Thyroid gland (tissue), 4 donors: ENCODE measurements at regions not wholly inside any gene's neighbourhood (a gene's known extent, or its start where the extent isn't known, plus 50 kb on each side); places are given as distances from the start of the nearest gene placed in this dataset.

Experiments
- DNase-seq, 2 donors: peaks; one replicate each; pipeline ENCODE4 v3.0.0-alpha.2; 2019
- H3K27ac ChIP-seq, 3 donors: fragments of 200-600 bp; sonication (generic); 1 replicate in 2 of 3; 2 replicates in 1 of 3; pipeline ENCODE4 v1.5.1; 2016 to 2019; ENCODE audit warnings: mild to moderate bottlenecking in 1 of 3, moderate library complexity in 1 of 3
- H3K27me3 ChIP-seq: fragments of 200-600 bp; sonication (generic); one replicate; pipeline ENCODE4 v1.5.1; 2019
- H3K36me3 ChIP-seq, 2 donors: fragments of 200-600 bp; sonication (generic); one replicate each; pipeline ENCODE4 v1.5.1; 2016 to 2019
- H3K4me1 ChIP-seq, 2 donors: fragments of 200-600 bp; sonication (generic); one replicate each; pipeline ENCODE4 v1.5.1; 2017 to 2019
- H3K4me3 ChIP-seq, 3 donors: fragments of 200-600 bp; sonication (generic); replicated peaks in 1 of 3; 1 replicate in 2 of 3; 2 replicates in 1 of 3; pipeline ENCODE4 v1.5.1; 2016; ENCODE audit warnings: mild to moderate bottlenecking in 1 of 3
- H3K9me3 ChIP-seq: fragments of 200-600 bp; sonication (generic); one replicate; pipeline ENCODE4 v1.5.1; 2017
- CTCF ChIP-seq, 6 experiments: fragments of 200-600 bp in 3 of 6; fragments of 450-650 bp in 3 of 6; sonication (generic) in 3 of 6; IDR thresholded peaks; one replicate each; pipeline ENCODE4 v1.5.1; 2016 to 2019; ENCODE audit warnings: antibody characterized with exemption in 6 of 6, mild to moderate bottlenecking in 2 of 6, inconsistent platforms in 1 of 6, moderate library complexity in 1 of 6
- POLR2A ChIP-seq, 2 donors: fragments of 450-650 bp; IDR thresholded peaks; one replicate each; pipeline ENCODE4 v1.6.1; 2017; ENCODE audit warnings: antibody characterized with exemption in 2 of 2, mild to moderate bottlenecking in 2 of 2, moderate library complexity in 1 of 2
- WGBS, 2 donors: methylation state at CpG; one replicate each; pipeline ENCODE4 v1.1.5; 2017; 5-methylcytosine and 5-hydroxymethylcytosine counted together
- intact Hi-C: fragments of 100-400 bp; cut with DNase I; formaldehyde crosslinking; loops from one replicate; pipeline ENCODE4 v1.15.1; 2023

DNA sequence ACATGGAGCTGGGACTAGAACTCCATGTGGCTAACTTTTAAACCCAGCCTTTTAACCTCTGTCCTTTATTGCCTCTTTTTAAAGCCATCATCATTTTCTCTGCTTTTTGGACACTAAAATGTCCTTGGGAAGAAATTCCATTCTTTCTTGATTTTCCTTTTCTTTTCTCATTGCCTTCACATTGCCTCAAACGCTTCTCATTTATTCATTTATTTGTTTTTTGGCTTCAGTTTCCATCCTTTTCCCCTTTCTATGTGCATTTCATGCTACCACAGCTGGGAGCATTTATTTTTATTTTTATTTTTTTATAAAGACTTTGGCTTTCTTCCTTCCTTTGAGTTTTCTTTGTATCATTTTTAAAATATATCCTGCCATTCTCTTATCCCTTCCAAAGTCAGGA is 212.2 kb downstream of the DACT1 start:
- no peak for DNase-seq
- intact Hi-C loops = no loop called here
- Histone ChIP-seq H3K4me1 (no peaks in the 10 kb centered on the region), H3K27ac (no peak overlapping the region), H3K27me3 (no peaks in the 10 kb centered on the region), H3K9me3 (no peaks in the 10 kb centered on the region), H3K4me3 (no peak overlapping the region), H3K36me3 (no peaks in the 10 kb centered on the region)
- no peak for TF ChIP-seq CTCF (IDR thresholded peaks at IDR 0.05)
- TF ChIP-seq POLR2A (IDR thresholded peaks at IDR 0.05) = no peak
- 79 to 84% methylated on average over 1 of the region's 1 CpG for WGBS, 2 donors

DNA sequence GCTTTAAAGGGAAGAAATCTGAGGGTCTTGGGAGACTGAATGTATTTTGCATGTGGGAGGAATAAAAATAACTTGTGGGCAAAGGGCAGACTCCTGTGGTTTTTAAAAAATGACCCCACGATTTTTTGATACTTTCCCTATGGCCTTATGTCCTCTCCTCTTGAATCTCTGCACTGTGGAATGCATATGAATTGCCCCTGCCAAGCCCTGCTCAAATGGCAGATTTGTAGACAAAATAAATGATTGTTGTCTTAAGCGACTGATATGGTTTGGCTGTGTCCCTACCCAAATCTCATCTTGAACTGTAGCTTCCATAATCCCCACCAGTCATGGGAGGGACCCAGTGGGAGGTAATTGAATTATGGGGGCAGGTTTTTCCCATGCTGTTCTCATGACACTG is 223.8 kb downstream of the DACT1 start:
- Histone ChIP-seq H3K36me3 (no peaks in the 10 kb centered on the region), H3K4me3 (no peak overlapping the region), H3K27ac (no peak overlapping the region), H3K27me3 (no peaks in the 10 kb centered on the region), H3K9me3 (no peaks in the 10 kb centered on the region), H3K4me1 (no peaks in the 10 kb centered on the region)
- WGBS, 2 donors = 62 to 79% methylated on average over 2 of the region's 2 CpGs
- no peak for DNase-seq
- no peak for TF ChIP-seq POLR2A (IDR thresholded peaks at IDR 0.05)
- TF ChIP-seq CTCF (IDR thresholded peaks at IDR 0.05) = no peak
- intact Hi-C loops = no loop called here

- Histone ChIP-seq H3K9me3 (no peaks in the 10 kb centered on the region), H3K4me3 (no peak overlapping the region), H3K27me3 (no peaks in the 10 kb centered on the region), H3K27ac (no peak overlapping the region), H3K4me1 (no peaks in the 10 kb centered on the region), H3K36me3 (no peaks in the 10 kb centered on the region)
- 84 to 94% methylated on average over 2 of the region's 2 CpGs for WGBS, 2 donors
- intact Hi-C loops = no loop called here
- TF ChIP-seq POLR2A (IDR thresholded peaks at IDR 0.05) (no peak), CTCF (IDR thresholded peaks at IDR 0.05) (no peak)
- no peak for DNase-seq
Observed at GRCh38 chr14:58862416-58863160, 224.8 kb downstream of the DACT1 start.

GRCh38 chr14:58863661-58864345 is 226.0 kb downstream of the DACT1 start:
- TF ChIP-seq POLR2A (IDR thresholded peaks at IDR 0.05) (no peak), CTCF (IDR thresholded peaks at IDR 0.05) (no peak)
- DNase-seq = no peak
- Histone ChIP-seq H3K4me3 (no peak overlapping the region), H3K4me1 (no peaks in the 10 kb centered on the region), H3K36me3 (no peaks in the 10 kb centered on the region), H3K27ac (no peak overlapping the region), H3K9me3 (no peaks in the 10 kb centered on the region), H3K27me3 (no peaks in the 10 kb centered on the region)
- WGBS, 2 donors = 76 to 78% methylated on average over 10 of the region's 10 CpGs
- intact Hi-C loops = no loop called here
